NCI-H1436 (cell line): ENCODE measurements at regions not wholly inside any gene's neighbourhood (a gene's known extent, or its start where the extent isn't known, plus 50 kb on each side); places are given as distances from the start of the nearest gene placed in this dataset.
A peak's percentile ranks its signal among the peaks of the same experiment; 100 is the strongest.

Experiments
- DNase-seq: peaks from one replicate; lab custom pipeline; 2025; lab: John Stamatoyannopoulos, UW

GRCh38 chr18:46265196-46266156 is 161.3 kb downstream of the HAUS1 start:
- DNase-seq = no peak

GRCh38 chr18:46266473-46266872 is 162.3 kb downstream of the HAUS1 start:
- no peak for DNase-seq

GRCh38 chr18:46268671-46269070 is 164.5 kb downstream of the HAUS1 start:
- no peak for DNase-seq

GRCh38 chr18:46269275-46269674 is 165.1 kb downstream of the HAUS1 start:
- no peak for DNase-seq

- DNase-seq = no peak
Observed at GRCh38 chr18:46271488-46271887, 167.3 kb downstream of the HAUS1 start.

GRCh38 chr18:46273861-46274260 is 169.7 kb downstream of the HAUS1 start:
- no peak for DNase-seq

GRCh38 chr18:46274266-46274665 is 170.1 kb downstream of the HAUS1 start:
- no peak for DNase-seq

GRCh38 chr18:46275370-46275769 is 171.2 kb downstream of the HAUS1 start:
- DNase-seq = no peak

GRCh38 chr18:46276748-46277147 is 172.6 kb downstream of the HAUS1 start:
- no peak for DNase-seq

GRCh38 chr18:46278481-46279465 is 174.6 kb downstream of the HAUS1 start:
- DNase-seq = no peak

GRCh38 chr18:46279673-46280072 is 175.5 kb downstream of the HAUS1 start:
- no peak for DNase-seq

- peak; percentile 52 for DNase-seq
Observed at GRCh38 chr18:46281185-46282176, 177.3 kb downstream of the HAUS1 start.

- no peak for DNase-seq
Observed at GRCh38 chr18:46282177-46282570, 178.0 kb downstream of the HAUS1 start.

GRCh38 chr18:46282646-46283045 is 178.5 kb downstream of the HAUS1 start:
- no peak for DNase-seq

- no peak for DNase-seq
Observed at GRCh38 chr18:46283268-46283667, 179.1 kb downstream of the HAUS1 start.

GRCh38 chr18:46283895-46284295 is 179.7 kb downstream of the HAUS1 start:
- DNase-seq = no peak

GRCh38 chr18:46289463-46289862 is 185.3 kb downstream of the HAUS1 start:
- DNase-seq = no peak

- no peak for DNase-seq
Observed at GRCh38 chr18:46289931-46290330, 185.7 kb downstream of the HAUS1 start.

GRCh38 chr18:46290440-46291020 is 186.3 kb downstream of the HAUS1 start:
- DNase-seq = no peak

- DNase-seq = no peak
Observed at GRCh38 chr18:46291149-46291548, 187.0 kb downstream of the HAUS1 start.

- no peak for DNase-seq
Observed at GRCh38 chr18:46293742-46294181, 189.6 kb downstream of the HAUS1 start.
